ENCODE measurements at regions not wholly inside any gene's neighbourhood (a gene's known extent, or its start where the extent isn't known, plus 50 kb on each side); places are given as distances from the start of the nearest gene placed in this dataset.

DNA sequence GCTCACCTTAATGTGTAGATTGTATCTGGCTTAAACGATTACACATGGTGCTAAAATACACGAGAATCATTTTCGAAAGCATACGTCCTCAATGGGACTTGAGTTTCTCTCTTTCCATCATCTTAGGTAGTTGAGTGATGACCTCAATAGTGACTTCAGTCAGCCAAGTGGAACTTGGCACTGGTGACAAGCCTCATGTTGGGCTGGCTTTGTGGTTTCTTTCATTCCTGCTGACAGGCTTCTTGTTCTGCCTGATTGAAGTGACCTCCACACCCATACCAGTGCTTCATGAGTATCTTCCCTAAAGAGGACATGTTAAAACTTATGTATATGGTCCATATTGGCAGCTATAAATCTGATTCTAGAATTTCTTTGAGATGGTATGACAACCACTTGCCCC, 159.1 kb upstream of the WDR1 start:
- H3K27me3 ChIP-seq: no peaks in the 10 kb centered on the region
- no peaks in the 10 kb centered on the region for H3K9me3 ChIP-seq
- H3K4me3 ChIP-seq: no peak overlapping the region
- no peaks in the 10 kb centered on the region for H3K4me1 ChIP-seq
- WGBS, 2 donors: 73 to 86% methylated on average over 4 of the region's 4 CpGs
- no peak for DNase-seq
- intact Hi-C loops (cut with DNase I; ENCODE audit: low total_unique reads): no loop called here
- no peaks in the 10 kb centered on the region for H3K36me3 ChIP-seq (ENCODE audit: low read depth, missing control alignments)
- no peak overlapping the region for H3K27ac ChIP-seq
- TF ChIP-seq, protein P1, sequence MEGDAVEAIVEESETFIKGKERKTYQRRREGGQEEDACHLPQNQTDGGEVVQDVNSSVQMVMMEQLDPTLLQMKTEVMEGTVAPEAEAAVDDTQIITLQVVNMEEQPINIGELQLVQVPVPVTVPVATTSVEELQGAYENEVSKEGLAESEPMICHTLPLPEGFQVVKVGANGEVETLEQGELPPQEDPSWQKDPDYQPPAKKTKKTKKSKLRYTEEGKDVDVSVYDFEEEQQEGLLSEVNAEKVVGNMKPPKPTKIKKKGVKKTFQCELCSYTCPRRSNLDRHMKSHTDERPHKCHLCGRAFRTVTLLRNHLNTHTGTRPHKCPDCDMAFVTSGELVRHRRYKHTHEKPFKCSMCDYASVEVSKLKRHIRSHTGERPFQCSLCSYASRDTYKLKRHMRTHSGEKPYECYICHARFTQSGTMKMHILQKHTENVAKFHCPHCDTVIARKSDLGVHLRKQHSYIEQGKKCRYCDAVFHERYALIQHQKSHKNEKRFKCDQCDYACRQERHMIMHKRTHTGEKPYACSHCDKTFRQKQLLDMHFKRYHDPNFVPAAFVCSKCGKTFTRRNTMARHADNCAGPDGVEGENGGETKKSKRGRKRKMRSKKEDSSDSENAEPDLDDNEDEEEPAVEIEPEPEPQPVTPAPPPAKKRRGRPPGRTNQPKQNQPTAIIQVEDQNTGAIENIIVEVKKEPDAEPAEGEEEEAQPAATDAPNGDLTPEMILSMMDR (IDR thresholded peaks at IDR 0.05): no peak
- TF ChIP-seq POLR2A (IDR thresholded peaks at IDR 0.05): no peak

DNA sequence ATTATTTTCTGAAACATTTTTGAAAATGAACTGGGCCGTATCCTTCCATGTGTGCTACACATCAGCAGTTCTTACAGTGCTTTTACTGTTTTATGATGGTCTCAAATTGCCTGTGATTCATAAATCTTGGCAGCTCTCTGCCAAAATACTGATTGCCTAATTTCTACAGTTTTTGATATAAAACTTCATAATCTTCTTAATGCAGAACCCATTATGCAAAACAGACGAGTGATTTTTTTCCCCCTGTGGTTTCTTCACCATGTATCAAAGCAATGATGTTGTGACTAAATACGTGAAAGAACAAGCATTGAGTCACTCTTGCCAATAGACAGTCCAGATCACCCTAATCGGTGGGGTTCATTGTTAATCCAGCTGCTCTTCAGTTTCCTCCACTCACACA, 156.4 kb upstream of the WDR1 start:
- no peaks in the 10 kb centered on the region for H3K36me3 ChIP-seq (ENCODE audit: low read depth, missing control alignments)
- H3K27ac ChIP-seq: no peak overlapping the region
- TF ChIP-seq, protein P1 (IDR thresholded peaks at IDR 0.05): no peak
- no peak for TF ChIP-seq POLR2A (IDR thresholded peaks at IDR 0.05)
- no peak for DNase-seq
- H3K4me1 ChIP-seq: no peaks in the 10 kb centered on the region
- 62 to 68% methylated on average over 4 of the region's 4 CpGs for WGBS, 2 donors
- no peak overlapping the region for H3K4me3 ChIP-seq
- H3K27me3 ChIP-seq: no peaks in the 10 kb centered on the region
- intact Hi-C loops (cut with DNase I; ENCODE audit: low total_unique reads): no loop called here
- no peaks in the 10 kb centered on the region for H3K9me3 ChIP-seq

DNA sequence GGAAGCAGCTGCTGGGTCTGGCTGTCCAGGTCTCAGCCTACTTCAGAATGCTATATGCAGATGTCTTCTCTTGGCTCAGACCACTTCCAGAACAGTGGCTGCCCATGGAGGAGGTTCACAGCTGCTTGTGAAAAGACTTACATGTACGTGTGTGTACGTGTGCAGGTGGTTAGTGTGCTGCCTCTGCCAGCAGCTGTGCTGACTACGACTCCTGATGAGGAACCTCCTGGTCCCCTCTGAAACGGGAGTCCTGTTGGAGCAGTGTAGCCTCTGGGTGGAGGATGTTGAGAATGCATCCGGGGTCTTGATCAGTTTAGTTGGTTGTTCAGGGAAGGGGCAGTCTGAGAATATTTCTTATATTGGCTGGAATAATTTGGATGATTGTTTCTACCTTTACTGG, 155.9 kb upstream of the WDR1 start:
- no peak for TF ChIP-seq POLR2A (IDR thresholded peaks at IDR 0.05)
- TF ChIP-seq, protein P1 (IDR thresholded peaks at IDR 0.05): no peak
- Histone ChIP-seq H3K9me3 (no peaks in the 10 kb centered on the region), H3K4me1 (no peaks in the 10 kb centered on the region), H3K27ac (no peak overlapping the region), H3K27me3 (no peaks in the 10 kb centered on the region), H3K36me3 (ENCODE audit: low read depth, missing control alignments) (no peaks in the 10 kb centered on the region), H3K4me3 (no peak overlapping the region)
- intact Hi-C loops (cut with DNase I; ENCODE audit: low total_unique reads): no loop called here
- DNase-seq: no peak
- 50 to 65% methylated on average over 5 of the region's 5 CpGs for WGBS, 2 donors

DNA sequence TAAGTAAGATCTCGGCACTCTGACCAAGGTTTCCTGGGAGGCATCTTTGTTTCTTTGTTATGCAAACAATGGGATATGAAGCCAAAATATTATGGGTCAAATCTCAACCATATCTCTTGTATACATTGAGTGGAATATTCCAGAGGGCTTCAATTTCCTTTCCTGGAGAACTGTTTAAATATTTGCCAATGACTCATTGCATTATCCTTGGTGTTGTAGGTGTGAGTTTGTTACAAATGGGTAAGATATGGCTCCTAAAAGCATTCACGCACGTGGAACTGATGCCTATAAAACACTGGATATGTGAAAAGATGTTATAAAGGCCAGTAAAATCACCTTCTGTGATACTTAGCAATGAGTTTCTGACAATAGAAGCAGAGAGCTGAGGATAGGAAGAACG, 150.5 kb upstream of the WDR1 start:
- intact Hi-C loops (cut with DNase I; ENCODE audit: low total_unique reads): no loop called here
- H3K9me3 ChIP-seq: no peaks in the 10 kb centered on the region
- H3K27me3 ChIP-seq: no peaks in the 10 kb centered on the region
- no peak overlapping the region for H3K27ac ChIP-seq
- WGBS, 2 donors: 66 to 67% methylated on average over 4 of the region's 4 CpGs
- no peaks in the 10 kb centered on the region for H3K36me3 ChIP-seq (ENCODE audit: low read depth, missing control alignments)
- TF ChIP-seq, protein P1 (IDR thresholded peaks at IDR 0.05): no peak
- no peak for TF ChIP-seq POLR2A (IDR thresholded peaks at IDR 0.05)
- H3K4me1 ChIP-seq: no peaks in the 10 kb centered on the region
- DNase-seq: no peak
- no peak overlapping the region for H3K4me3 ChIP-seq

DNA sequence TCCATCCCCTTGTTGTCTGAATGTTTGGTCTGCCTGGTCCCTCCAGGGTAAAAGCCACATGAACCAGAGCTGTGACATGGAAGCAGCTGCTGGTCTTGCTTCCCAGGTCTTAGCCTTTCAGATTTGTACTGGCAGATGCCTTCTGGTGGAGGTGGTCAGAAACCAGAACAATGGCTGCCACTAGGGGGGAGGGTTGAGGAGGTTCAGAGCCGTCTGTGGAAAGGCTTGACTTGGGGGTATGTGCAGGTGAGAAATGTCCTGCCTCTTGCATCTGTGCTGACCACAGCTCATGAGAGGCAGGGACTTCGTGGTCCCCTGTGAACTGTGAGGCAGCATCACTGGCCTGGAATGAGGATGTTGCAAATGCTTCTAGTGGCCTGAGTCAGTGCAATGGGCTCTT, 144.2 kb upstream of the WDR1 start:
- TF ChIP-seq, protein P1 (IDR thresholded peaks at IDR 0.05): no peak
- intact Hi-C loops (cut with DNase I; ENCODE audit: low total_unique reads): no loop called here
- Histone ChIP-seq H3K4me1 (no peaks in the 10 kb centered on the region), H3K27ac (no peak overlapping the region), H3K36me3 (ENCODE audit: low read depth, missing control alignments) (no peaks in the 10 kb centered on the region), H3K4me3 (no peak overlapping the region), H3K27me3 (no peaks in the 10 kb centered on the region), H3K9me3 (no peaks in the 10 kb centered on the region)
- DNase-seq: no peak
- WGBS, 2 donors: 57 to 59% methylated on average over 1 to 2 of the region's 2 CpGs

All from testis (tissue), 2 donors.